Activated T-cell treated with anti-CD3 and anti-CD28 coated beads, Interleukin-2, amount 50 U/mL, for 4 hours (primary cell): ENCODE measurements at regions not wholly inside any gene's neighbourhood (a gene's known extent, or its start where the extent isn't known, plus 50 kb on each side); places are given as distances from the start of the nearest gene placed in this dataset.

Source experiments
- ATAC-seq, 2 donors: fragments of 200-7000 bp; cut with Tn5 transposase; one replicate each; pipeline ENCODE4 v1.10.0; 2021
- DNase-seq: peaks from one replicate; pipeline ENCODE4 v3.0.0-alpha.2; 2020
- H3K27me3 Mint-ChIP-seq: one replicate; pipeline ENCODE4 v1.8.0; 2021; ENCODE audit warnings: low read depth, mixed read lengths
- H3K36me3 Mint-ChIP-seq: one replicate; pipeline ENCODE4 v1.8.0; 2022; ENCODE audit warnings: mixed read lengths; ENCODE audit not compliant: insufficient read depth
- H3K4me1 Mint-ChIP-seq: one replicate; pipeline ENCODE4 v1.8.0; 2021; ENCODE audit warnings: low read depth, mixed read lengths
- H3K4me3 Mint-ChIP-seq: one replicate; pipeline ENCODE4 v1.8.0; 2021; ENCODE audit warnings: mild to moderate bottlenecking, moderate library complexity, mixed read lengths
- H3K9me3 Mint-ChIP-seq: one replicate; pipeline ENCODE4 v1.8.0; 2021; ENCODE audit warnings: mixed read lengths

DNA sequence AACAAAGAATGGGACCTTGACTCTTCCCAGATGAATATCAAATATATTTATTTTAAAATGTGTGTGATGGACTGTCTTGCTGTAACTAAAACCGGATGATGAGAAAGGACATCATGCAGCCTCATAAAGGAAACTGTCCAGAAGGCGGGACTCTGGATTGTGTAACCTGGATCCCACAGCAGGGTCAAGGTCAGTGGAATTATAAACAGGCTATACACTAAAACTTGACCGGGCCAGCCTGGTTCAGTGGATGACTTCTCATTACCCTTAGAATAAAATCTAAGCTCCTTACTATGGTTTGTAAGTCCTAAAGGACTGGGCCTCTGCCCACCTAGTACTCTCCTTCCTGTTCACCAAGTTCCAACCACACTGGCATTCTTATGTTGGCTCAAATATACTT, 280.3 kb downstream of the ELAVL2 start:
- ATAC-seq: no peak
- Mint-ChIP-seq H3K27me3 (no peaks in the 10 kb centered on the region), H3K36me3 (no peaks in the 10 kb centered on the region), H3K4me1 (no peaks in the 10 kb centered on the region), H3K4me3 (no peak overlapping the region), H3K9me3 (peaks cover 7% of the 10 kb centered on the region)
- no peak for DNase-seq

DNA sequence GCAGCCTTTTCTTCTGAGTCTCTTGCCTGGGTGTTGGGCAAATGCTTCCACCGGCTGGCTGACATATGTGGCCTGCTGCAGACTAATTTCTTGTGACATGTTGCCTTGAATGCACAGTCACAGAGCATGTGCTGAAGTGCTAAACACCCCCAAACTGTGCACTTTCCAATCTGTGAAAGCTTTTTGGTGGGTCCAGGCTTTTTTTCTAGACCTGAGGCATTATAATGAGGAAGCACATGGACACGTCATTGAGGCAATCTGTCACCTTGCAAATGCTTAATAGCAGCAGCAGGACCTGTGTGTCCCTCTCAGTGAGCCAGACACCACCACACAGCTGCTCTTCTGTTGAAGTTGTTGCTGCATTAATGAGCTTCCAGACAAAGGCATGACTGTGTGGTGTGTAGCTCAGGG, 274.7 kb downstream of the ELAVL2 start:
- no peaks in the 10 kb centered on the region for H3K27me3 Mint-ChIP-seq
- ATAC-seq: no peak
- no peak overlapping the region for H3K4me3 Mint-ChIP-seq
- no peaks in the 10 kb centered on the region for H3K36me3 Mint-ChIP-seq
- DNase-seq: no peak
- peaks cover 7% of the 10 kb centered on the region for H3K9me3 Mint-ChIP-seq
- no peaks in the 10 kb centered on the region for H3K4me1 Mint-ChIP-seq

DNA sequence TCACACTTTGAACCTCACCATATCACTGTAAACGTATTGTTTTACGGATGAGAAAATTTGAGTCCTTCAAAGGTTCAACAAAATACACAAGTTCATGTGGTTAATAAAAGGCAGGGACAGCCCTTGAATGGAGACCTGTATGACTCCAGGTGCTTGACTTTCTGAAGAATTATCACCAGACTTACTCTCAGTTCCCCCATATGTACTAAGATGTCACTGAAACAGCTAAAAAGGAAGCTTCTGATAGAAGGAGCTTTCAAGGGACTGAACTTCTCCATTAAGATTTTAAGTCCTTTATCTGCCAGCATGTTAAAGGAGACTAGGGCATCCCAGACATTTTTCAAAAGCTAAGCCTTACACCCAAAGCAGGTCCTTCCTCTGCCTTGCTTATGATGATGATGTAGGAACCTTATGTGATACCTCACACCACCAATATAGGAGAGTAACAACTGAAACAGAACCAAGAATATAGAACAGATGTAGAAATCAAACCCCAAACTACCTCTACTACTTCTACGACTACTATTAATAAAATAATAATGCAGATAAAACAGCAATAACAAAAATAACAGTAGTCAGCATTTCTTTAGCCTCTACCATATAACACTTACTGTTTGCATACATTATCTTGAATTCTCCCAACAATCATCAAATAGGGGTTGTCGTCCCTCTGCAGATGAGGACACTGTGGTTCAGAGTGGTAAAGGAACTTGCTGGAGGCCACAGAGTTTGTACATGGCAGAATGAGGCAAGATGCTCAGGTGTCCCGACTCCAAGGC, 273.9 kb downstream of the ELAVL2 start:
- no peaks in the 10 kb centered on the region for H3K27me3 Mint-ChIP-seq
- H3K9me3 Mint-ChIP-seq: peaks cover 8% of the 10 kb centered on the region
- ATAC-seq (no peak), DNase-seq (no peak)
- H3K36me3 Mint-ChIP-seq: no peaks in the 10 kb centered on the region
- H3K4me3 Mint-ChIP-seq: no peak overlapping the region
- H3K4me1 Mint-ChIP-seq: no peaks in the 10 kb centered on the region

DNA sequence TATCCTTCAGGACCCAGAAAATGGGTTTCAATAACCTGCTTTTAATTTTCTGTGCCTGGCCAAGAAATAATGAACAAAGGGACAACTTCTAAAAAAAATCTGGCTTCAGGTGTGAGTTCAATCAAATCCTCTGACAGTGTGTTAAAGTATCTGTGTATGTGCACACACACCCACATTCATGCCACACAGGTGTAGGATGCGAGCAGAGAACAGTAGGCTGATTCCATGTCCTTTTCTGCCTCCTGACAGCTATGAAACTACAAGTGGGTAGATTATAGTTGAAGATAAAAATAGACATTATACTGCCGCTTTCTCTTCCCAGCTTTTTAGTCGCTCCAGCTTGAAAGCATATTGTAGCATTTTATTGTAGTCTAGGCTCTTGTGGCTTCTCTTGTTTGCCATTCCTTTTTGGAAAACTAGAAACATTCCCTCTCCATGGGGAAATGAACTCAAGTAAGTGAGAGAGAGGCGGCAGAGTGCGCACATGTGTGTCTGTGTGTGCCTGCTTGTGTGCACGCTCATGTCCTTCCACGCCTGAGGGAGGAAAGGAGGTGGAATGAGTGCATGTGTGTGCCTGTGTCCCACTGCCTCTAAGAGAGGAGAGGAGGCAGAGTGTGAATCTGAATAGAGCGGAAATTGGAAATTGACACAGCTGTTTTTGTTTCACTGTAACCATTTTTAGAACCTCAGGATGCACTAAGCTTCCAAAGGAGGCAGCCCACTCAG, 273.0 kb downstream of the ELAVL2 start:
- no peak overlapping the region for H3K4me3 Mint-ChIP-seq
- DNase-seq: no peak
- ATAC-seq: no peak
- peaks cover 9% of the 10 kb centered on the region for H3K9me3 Mint-ChIP-seq
- no peaks in the 10 kb centered on the region for H3K36me3 Mint-ChIP-seq
- H3K27me3 Mint-ChIP-seq: no peaks in the 10 kb centered on the region
- no peaks in the 10 kb centered on the region for H3K4me1 Mint-ChIP-seq

DNA sequence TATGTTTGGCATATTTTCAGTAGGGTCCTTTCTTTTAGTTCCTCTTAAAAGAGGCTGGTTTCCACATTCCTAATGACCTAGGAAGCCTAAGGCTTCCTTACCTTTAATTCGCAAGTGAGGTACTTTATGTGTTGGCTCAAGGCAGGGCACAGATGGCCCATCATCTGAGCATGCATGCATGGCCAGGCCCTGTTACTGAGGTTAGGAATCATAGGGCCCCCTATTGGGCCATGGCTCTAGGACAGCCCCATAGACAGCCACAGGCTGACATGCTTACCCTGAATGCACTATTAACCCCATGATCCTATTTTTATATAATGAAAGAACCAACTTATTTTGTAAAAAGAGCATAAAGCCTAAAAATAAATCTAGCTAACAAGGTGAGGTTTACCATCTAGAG, 271.4 kb downstream of the ELAVL2 start:
- Mint-ChIP-seq H3K9me3 (peaks cover 8% of the 10 kb centered on the region), H3K4me3 (no peak overlapping the region), H3K4me1 (no peaks in the 10 kb centered on the region), H3K27me3 (no peaks in the 10 kb centered on the region), H3K36me3 (no peaks in the 10 kb centered on the region)
- no peak for DNase-seq
- no peak for ATAC-seq

DNA sequence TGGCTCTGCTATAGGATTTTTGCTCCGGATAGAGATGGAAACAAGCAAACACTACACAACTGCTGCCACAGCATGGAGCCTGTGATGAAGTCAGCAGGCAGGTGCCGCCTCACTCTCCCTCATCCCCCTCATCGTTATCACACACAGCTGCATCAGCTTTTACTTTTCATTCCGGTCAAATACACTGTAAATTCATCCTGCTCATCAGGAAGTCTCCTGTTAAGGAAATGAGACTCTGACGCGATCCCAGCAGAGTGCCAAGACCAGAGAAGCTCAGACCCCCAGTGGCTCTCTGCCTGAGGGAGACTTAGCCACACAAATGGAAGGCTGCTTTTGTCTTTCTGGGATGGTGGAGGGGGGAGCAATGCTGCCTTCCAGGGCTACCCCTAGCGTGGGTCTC, 270.2 kb downstream of the ELAVL2 start:
- Mint-ChIP-seq H3K9me3 (peaks cover 8% of the 10 kb centered on the region), H3K4me1 (no peaks in the 10 kb centered on the region), H3K4me3 (no peak overlapping the region), H3K36me3 (no peaks in the 10 kb centered on the region), H3K27me3 (no peaks in the 10 kb centered on the region)
- DNase-seq (no peak), ATAC-seq (no peak)

DNA sequence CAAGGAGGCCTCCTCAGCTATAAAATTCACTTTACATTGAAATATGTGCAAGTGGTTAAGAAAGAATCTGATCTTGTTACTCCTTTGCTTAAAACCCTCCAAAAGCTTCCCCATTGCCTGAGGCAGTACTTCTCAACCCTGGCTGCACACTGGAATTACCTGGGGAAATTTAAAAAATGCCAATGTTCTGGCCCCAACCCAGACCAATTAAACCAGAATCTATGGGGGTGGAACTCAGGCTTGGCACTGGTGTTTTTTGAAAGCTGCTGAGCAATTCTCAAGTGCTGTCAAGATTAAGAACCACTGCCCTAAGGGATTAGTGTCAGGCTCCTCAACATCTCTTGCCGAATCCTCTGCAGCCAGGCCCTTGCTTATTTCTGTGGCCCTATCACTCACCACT, 269.6 kb downstream of the ELAVL2 start:
- Mint-ChIP-seq H3K4me1 (no peaks in the 10 kb centered on the region), H3K4me3 (no peak overlapping the region), H3K9me3 (peaks cover 8% of the 10 kb centered on the region), H3K27me3 (no peaks in the 10 kb centered on the region), H3K36me3 (no peaks in the 10 kb centered on the region)
- ATAC-seq (no peak), DNase-seq (no peak)

DNA sequence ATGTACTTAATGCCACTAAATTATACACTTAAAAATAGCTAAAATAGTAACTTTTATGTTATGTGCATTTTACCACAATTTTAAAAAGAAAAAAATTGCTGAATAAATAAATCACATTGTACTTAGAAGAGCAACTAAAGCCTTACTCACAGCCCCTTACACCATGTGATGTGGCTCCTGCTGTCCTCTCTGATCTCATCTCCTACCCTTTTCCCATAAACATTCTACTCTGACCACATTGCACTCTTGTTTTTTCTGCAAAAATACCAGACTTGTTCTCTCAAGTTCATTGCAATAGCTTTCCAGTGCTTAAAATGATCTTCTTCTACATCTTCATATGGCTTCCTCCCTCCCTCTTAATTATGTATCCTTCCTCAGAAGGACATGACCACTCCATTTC, 268.4 kb downstream of the ELAVL2 start:
- H3K4me1 Mint-ChIP-seq: no peaks in the 10 kb centered on the region
- no peaks in the 10 kb centered on the region for H3K27me3 Mint-ChIP-seq
- H3K36me3 Mint-ChIP-seq: no peaks in the 10 kb centered on the region
- H3K4me3 Mint-ChIP-seq: no peak overlapping the region
- H3K9me3 Mint-ChIP-seq: peaks cover 8% of the 10 kb centered on the region
- ATAC-seq (no peak), DNase-seq (no peak)

DNA sequence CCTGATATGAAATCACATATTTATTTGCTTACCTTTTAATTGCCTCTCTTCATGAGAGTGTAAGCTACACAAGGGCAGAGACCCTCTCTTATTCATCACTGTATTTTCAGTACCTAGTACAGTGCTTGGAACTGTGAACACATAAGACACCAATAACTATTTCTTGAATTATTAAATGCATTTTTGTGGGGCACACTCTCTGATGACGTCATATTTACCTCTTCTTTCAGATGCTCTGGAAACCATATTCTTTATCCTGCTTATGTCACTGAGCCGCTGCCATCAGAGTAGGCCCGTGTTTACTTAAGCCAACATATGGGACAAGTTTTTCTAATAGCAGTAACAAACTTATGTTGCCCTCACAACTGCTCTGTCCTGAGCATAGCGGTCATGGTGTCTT, 266.5 kb downstream of the ELAVL2 start:
- DNase-seq (no peak), ATAC-seq (no peak)
- H3K4me3 Mint-ChIP-seq: no peak overlapping the region
- no peaks in the 10 kb centered on the region for H3K36me3 Mint-ChIP-seq
- peaks cover 8% of the 10 kb centered on the region for H3K9me3 Mint-ChIP-seq
- no peaks in the 10 kb centered on the region for H3K4me1 Mint-ChIP-seq
- no peaks in the 10 kb centered on the region for H3K27me3 Mint-ChIP-seq

DNA sequence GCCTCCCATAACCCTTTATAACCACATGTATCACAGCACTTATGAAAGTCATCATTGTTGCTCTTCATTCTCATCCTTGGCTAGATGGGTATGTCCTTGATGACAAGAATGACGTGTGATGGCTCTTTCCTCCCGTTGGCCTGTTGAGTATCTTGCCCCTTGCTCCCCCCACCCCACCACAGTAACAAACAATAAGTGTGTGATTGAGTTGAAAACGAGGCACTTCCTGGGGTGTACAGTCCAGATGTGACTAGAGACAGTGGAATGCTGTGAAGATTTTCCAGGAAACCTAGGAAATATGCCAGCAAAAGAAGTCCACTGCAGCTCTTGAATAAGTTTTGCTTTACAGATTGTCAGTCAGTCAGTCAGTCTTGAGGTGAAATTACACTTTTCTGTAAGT, 262.5 kb downstream of the ELAVL2 start:
- no peak for DNase-seq
- no peaks in the 10 kb centered on the region for H3K4me1 Mint-ChIP-seq
- no peaks in the 10 kb centered on the region for H3K27me3 Mint-ChIP-seq
- ATAC-seq: no peak
- no peak overlapping the region for H3K4me3 Mint-ChIP-seq
- H3K9me3 Mint-ChIP-seq: no peaks in the 10 kb centered on the region
- no peaks in the 10 kb centered on the region for H3K36me3 Mint-ChIP-seq

DNA sequence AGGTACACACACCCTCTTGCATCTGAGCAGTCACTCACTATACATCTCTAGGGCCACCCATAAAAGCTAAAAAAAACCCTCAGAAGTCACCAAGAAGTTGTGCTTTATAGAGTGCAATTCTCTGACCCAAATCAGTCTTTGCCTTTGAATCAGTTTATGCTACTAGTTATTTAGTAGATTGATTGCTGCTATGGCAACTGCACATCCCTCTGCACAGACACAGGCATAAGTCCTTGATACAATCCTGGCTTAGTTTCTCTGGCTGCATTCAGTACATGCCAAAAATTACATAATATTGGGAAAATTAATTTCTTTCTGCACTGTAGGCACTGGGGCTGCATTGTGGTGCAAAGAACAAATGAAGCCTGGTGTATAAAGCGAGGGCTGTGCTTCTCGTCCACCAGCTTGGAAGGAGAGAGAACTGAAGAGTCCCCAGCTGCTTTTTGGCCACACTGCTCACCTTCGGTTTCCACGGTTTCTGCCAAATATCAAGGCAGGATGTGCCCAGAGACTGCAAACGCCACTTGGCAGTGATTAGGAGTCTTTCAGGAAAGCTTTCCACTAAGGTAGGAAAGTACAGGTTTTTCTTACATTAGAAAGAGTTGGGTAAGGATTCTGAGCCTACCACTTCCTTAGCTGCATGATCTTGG, 258.4 kb downstream of the ELAVL2 start:
- Mint-ChIP-seq H3K4me3 (no peak overlapping the region), H3K4me1 (no peaks in the 10 kb centered on the region), H3K9me3 (no peaks in the 10 kb centered on the region), H3K36me3 (no peaks in the 10 kb centered on the region), H3K27me3 (peaks cover 2% of the 10 kb centered on the region)
- ATAC-seq (no peak), DNase-seq (no peak)

DNA sequence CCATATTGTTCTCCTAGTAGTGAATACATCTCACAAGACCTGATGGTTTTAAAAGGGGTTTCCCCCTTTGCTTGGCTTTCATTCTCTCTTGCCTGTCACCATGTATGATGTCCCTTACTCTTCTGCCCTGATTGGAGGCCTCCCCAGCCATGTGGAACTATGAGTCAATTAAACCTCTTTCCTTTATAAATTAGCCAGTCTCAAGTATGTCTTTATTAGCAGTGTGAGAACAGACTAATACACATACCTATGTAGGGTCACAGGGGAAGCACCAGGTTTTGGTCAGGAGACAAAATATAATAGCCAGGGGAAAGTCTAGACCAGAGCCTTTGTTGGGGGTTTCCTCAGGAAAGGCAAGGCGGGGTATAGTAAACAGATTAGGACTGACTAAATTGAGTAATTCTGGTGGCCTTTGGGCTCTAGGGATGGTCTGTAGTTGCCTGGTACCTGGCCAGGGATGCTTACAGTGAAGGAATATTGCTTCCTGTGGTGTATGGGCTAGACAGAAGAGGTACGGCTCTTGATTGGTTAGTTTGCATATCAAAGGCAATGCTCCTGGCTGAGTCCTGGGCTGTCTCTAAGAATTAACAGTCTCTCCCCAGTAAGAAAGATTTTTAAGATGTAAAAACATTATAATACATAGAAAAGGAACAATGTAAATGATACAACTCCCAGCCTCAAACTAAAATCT, 254.5 kb downstream of the ELAVL2 start:
- H3K36me3 Mint-ChIP-seq: no peaks in the 10 kb centered on the region
- H3K4me3 Mint-ChIP-seq: no peak overlapping the region
- no peak for DNase-seq
- ATAC-seq: no peak
- H3K27me3 Mint-ChIP-seq: peaks cover 2% of the 10 kb centered on the region
- no peaks in the 10 kb centered on the region for H3K9me3 Mint-ChIP-seq
- no peaks in the 10 kb centered on the region for H3K4me1 Mint-ChIP-seq

DNA sequence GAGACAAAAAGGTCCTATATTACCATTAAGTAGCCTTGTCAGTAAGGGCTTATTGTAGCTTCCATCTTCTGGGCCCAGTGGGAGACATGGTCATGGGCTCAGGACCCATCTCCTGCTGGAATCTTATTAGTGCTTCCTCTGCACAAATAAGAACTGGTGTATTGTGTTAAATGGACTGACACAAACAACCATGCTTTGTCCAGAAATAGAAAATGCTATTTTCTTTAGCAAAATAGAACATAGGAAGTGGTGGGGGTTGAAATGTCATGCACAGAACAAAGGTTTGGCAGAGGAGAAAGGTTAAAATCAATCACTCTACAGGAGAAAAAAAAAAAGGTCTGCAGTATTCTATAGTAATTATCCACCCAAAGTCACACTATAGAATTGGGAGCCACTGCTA, 252.2 kb downstream of the ELAVL2 start:
- Mint-ChIP-seq H3K4me3 (no peak overlapping the region), H3K4me1 (no peaks in the 10 kb centered on the region), H3K9me3 (no peaks in the 10 kb centered on the region), H3K36me3 (no peaks in the 10 kb centered on the region), H3K27me3 (peaks cover 2% of the 10 kb centered on the region)
- no peak for DNase-seq
- ATAC-seq: no peak

DNA sequence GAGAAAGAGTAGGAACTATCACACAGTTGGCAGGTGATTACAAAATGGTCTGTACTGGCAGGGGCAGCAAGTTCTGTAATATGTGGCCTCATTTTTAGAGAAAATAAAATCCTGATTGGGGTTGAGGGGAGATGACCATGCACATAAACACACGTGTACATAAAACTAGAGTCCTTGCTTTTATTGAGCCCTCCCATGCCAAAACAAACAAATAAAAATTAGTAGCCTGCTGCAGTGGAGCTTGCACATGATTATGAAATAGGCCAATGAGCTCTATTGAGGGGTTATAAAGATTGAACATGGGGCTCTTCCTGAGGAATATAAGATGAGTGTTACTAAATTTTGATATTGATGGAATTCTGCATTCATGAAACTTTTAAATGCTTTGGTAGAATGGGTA, 248.4 kb downstream of the ELAVL2 start:
- Mint-ChIP-seq H3K36me3 (no peaks in the 10 kb centered on the region), H3K9me3 (no peaks in the 10 kb centered on the region), H3K4me3 (no peak overlapping the region), H3K27me3 (peaks cover 2% of the 10 kb centered on the region), H3K4me1 (no peaks in the 10 kb centered on the region)
- no peak for ATAC-seq
- no peak for DNase-seq
